Muscle of back (tissue), 3 donors: ENCODE measurements at regions not wholly inside any gene's neighbourhood (a gene's known extent, or its start where the extent isn't known, plus 50 kb on each side); places are given as distances from the start of the nearest gene placed in this dataset.
"Not testable (repeated sequence)": the region's sequence is repeated elsewhere in the genome, so short reads cannot be mapped to it uniquely, and the experiment has no call there.

Source experiments
- DNase-seq, 3 donors: peaks; one replicate each; pipeline versions ENCODE4 v3.0.0 to v3.0.0-alpha.2; 2013

DNA sequence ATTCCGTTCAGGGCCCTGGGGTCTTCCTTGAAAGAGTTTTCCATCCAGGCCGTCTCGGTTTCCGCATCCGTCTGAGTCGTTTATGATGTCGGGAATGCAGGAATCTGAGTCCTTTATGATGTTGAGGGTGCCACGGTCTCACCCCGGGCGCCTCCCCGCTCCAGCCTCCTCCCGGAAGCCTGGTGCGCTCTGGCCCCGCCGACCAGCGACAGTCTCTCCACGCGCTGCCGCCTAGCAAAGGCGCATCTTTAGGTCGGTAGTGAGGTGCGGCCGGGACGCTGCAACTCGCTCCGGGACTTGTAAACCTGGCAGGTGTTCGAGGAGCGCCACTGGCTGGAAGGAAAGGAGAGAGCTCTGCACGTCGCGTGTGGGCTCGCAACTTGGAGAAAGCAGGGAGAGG is 132.6 kb downstream of the FAM72C start:
- not testable (repeated sequence) for DNase-seq

DNA sequence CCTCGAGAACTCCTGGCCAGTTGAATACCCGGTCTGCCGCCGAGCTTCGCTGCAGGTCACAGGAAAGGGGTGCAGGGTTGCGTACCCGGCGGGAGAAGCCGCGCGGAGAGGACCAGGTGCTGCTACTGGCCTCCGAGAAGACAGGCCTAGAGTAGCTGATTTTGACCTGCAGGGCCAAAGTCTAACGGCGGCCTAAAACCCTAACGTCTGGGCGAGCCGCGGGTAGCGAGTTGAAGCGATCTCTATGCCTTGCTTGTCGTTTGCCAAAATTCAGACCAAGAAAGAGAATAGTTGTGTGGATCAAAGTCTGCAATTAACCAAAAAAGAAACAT is 133.2 kb downstream of the FAM72C start:
- DNase-seq: not testable (repeated sequence)

DNA sequence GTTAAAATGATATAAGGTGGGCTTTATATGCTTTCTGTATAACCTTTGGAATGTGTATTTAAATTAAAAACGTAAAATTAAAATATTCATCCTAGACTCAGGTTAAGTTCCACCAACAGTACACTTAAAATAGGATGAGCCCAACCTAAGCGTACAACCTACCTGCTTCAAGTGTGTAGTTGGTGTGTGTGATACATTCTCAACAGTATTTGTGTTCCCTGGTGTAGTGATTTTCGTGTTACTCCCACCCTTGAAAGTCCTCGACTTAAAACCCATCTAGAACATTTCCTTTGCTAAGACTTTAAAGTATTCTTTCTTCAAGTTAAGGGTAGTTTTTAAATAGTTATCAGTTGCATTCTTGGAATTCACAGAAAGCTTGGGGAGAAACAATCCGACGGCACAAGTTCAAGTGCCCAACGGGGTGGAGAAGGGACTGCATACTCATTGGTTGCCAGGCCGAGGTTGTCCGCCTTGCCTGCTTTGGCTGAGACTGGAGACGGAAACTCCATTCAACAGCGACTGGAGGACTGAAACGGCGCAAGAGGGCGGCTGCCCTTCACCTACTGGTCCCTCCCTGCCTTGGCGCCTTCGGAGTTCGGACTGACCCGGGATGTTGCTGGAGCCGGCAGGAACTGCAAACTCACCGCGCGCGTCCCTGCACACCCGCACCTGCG is 133.7 kb downstream of the FAM72C start:
- DNase-seq: not testable (repeated sequence)

DNA sequence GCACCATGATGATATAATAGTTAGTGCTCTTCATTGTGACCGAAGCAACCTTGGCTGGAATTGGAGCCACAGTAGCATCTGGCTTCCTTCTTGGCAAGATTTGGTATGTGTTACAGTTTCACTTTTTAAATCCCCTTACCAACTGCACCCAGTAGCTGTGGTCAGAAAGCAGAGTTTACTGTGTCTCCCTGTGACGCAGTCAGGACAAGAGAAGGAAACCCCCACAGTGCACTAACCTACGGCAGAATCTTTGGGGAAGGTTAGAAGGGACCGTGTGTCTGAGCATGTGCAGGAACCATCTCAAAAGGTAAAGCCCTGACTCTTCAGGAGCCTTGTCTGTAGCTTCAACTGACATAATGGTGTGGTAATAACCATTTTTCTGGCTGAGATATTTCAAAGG is 138.4 kb downstream of the FAM72C start:
- DNase-seq: not testable (repeated sequence)

DNA sequence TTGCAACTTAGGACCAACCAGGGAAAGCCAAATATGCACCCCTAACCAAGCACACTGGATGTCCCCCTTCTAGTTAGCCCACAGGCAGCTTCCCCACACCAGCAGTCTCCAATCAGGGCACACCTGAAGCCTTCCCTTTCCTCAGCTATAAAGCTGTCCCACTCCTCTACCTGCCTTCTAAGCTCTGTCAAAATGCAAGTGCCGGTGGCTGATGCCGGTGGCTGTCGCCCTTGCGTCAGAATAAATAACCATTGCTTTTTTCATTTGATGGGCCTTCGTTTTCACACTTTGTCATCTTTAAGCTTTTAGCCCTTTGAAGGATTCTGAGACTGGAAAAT is 139.4 kb downstream of the FAM72C start:
- not testable (repeated sequence) for DNase-seq

DNA sequence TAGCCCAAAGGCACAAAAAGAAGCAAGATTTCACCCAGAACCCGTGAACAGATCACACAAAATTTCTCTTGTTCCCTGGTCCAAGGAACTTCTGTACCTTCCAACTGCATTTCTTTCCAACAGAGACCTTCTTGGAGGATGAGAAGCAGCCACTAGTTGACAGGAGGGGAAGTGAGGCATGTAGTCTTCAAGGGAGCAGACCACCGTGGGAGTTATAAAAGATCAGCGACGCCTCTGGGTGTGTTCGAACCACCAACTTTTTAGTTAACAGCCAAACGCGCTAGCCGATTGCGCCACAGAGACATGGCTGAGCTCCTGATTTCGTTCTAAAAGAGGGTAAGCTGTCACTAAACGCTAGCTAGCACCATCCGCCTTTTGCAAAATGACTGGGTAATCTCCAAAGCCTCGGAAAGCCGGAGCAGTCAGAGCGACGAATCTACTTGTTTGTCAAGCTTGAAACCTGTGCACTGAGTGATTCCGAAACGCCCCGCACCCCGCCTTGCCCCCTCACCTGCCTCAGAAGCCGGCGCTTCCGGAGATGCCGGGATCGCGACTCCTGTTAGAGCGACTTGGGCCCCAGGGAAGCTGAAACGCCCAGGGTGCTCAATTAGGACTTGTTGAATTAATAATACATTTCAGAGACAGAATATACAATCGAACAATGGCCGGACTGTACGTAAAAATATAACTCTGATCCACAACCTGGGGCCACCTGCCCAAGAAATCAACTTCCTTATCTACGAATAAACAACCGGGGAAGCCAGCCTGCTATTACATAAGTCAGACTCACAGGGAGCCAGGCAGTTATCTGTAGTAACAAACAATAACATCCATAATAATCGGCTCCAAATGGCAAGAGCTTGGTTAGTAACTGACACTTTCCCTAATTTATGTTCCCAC is 140.1 kb downstream of the FAM72C start:
- not testable (repeated sequence) for DNase-seq

DNA sequence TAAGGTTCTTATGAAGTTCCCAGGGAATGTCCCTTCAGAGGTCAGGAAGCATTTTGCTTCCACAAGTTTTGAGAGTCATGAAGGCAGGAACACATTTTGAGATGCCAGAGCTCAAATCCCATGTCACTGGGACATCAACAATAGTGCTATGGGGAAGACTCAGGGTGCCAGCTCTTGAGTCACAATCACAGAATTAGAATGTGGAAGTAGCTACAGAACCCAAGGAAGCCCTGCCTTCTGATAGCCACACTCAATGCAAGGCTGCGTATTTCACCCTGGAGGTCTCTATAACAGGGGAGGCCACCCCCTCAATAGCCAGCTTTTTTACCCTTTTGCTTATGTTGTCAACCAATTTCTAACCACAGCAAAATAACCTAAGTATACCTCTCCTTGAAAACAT is 145.6 kb downstream of the FAM72C start:
- not testable (repeated sequence) for DNase-seq

DNA sequence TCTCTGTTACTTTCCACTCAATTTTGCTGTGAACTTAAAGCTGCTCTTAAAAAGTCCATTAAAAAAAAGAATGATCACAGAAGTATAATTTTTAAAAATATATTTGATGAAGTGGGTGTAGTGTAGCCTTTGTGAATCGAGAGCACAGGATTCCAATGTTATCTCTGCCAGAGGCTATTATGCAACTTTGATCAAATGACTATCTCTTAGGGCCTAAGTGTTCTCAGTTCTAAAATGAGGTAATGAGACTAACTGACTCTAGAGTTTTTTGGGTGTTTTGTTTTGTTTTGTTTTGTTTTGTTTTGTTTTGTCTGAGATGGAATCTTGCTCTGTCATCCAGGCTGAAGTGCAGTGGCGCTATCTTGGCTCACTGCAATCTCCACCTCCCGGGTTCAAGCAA is 147.5 kb downstream of the FAM72C start:
- DNase-seq: not testable (repeated sequence)

DNA sequence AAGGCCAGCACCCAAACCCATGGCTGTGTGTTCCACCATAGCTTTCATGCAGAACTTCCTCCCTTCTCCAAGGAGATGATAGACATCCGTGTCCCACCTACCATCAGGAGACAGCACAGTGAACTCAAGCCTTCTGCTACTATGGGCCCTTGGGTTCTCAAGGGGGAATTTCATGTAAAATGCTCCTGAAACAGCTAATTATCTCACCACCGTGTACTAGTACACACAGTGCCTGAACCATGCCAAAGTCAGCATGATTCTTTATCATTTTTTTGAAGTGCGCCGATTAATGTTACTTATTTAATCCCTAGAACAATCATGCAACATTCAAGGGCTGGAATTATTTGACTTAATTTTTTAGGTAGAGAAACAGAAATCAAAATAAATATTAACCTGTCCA is 151.7 kb downstream of the FAM72C start:
- DNase-seq: not testable (repeated sequence)

DNA sequence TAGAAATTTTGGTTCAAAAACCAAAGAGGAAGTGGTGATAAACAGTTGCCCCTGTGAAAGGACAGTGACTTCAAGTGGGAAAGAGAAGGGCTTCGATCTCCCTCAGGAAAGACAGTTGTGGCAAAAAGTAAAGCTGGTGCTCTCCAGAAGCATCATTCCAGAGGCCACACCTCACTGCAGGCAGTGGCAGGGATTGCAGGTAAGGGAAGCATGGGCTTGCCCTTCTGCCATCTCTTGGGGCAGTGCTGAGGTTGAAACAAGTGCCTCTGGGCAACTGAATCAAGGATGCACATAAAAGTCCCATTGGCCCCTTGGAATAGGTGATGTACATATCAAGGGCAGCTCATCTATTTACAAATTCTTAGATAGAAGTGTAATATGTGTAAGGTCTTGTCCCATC is 155.4 kb downstream of the FAM72C start:
- not testable (repeated sequence) for DNase-seq

DNA sequence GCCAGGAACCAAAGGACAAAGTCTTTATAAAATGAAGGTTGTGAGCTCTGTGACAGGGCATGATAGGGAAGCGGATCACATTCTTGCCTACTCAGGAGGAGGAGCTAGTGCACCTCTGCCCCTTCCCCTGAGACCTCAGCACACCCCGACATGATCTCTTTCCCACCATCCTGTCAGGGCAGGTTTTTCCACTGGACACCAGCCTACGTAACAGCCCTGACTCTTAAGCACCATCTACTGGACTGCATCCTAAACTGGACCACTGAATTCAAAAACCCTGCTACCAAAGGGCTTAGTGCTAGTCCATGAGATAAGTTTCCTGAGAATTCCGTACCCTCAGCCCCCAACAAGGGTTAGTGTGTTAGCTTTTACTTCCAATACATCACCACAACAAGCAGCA is 166.4 kb downstream of the FAM72C start:
- not testable (repeated sequence) for DNase-seq

DNA sequence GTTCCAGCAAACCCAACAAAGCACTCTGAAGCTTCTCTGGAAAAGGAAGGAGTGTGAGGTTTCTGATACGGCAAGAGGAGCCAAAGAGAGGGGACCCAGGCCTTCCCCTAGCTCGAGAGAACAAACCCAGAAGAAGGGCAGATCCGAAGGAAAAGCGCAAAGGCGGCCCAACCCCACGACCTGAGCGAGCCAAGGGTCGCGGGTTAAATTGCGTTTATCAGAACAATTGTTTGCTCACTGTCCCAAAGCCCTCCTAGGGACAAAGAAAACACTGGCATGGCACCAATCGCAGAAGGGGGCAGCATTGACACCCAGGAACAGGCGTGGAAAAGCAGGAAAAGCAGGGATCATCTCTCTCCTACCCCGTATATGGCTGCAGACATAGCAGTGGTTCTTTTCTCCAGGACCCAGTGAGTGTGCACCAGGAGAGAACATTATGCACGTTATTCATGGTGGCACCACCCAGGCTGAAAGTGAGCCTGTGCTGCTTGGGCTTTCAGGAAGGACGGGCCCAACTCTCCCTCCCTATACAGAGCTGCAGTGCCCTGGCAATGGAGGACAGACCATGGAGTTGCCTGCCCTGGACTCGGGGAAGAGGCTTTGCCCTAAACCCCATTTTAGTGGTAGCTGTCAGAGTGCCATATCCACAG is 167.0 kb downstream of the FAM72C start:
- not testable (repeated sequence) for DNase-seq

DNA sequence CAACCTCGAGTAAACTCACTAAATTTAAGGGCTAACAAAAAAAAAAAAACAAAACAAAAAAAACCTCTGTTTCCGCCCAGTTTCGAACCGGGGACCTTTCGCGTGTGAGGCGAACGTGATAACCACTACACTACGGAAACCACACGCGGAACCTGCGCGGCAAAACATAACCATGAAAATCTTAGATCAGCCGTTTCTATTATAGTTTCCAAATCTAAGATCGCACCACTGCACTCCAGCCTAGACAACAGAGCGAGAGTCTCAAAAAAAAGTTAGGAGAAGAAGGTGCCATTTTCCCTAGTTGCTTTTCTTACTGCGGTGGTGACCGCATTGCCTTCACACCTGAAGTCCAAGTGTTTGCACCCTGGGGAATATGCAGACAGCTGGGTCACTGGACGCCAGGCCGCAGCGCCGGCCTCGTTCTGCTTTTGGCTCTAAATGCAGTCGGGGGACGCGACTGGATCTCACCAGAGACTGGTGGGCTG is 167.8 kb downstream of the FAM72C start:
- peak; percentile 16 to 26 (median 17) for DNase-seq

DNA sequence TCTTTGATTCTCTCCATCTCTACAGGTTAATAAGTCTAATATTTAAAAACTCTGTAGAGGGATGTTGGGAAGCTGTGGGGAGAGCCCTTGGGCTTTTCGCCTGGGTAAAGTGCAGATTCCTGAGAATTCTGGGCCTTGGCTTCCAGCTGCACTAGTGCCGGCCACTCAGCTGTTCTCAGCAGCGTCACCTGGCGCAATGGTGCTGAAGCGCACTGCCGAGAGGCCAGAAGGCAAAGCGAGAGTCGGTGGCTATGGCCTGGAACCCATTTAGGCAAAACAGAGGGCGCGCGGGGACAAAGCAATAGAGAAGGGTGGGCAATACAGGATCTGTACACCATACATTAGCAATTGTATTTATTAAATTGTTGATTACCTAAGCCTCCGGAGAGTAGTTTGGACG is 168.7 kb downstream of the FAM72C start:
- not testable (repeated sequence) for DNase-seq

DNA sequence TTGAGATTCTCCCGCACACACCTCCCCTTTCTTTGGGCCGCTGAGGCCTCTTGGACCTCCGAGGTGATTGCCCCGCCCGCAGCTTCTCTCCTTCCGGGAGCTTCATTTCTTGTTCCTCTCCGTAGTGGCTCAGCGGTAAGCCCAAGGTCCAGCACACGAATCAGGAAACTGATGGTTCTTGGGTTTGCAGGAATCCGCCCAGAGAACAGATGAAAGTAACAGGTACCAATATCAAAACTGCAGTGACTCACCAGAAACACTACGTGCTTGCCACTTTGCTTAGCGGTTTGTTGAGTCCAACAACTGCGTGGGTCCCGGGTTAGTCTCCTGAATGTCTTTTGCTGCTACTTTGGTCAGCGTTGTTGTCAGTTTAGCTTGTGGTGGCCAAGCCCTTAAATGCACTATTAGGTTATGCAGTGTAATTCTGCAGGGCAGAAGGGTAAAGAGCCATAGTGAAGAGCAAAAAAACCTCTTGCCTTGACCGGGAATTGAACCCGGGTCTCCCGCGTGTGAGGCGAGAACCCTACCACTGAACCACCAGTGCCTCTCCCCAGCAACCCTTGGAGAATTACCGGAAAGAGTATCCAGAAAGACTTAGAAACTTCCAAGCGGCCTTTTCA is 172.1 kb downstream of the FAM72C start:
- DNase-seq: not testable (repeated sequence)

DNA sequence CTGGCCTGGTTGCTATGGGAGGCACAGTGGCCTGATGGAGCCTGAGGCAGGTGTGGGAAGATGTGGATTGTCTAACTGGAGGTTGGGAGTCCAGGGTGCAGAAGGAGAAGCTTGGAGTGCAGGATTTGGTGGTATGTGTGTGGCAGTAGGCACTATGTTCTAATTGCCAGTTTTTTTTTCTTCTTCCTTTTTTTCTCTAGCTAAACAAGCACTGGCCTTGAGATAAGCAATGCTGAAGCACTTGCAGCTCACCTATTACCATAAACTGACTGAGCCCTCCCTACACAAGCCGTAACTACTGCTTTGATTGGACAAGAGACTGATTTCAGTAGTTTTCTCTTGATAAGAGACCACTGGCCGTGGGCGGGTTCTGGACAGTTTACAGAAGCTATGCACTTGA is 175.4 kb downstream of the FAM72C start:
- not testable (repeated sequence) for DNase-seq

DNA sequence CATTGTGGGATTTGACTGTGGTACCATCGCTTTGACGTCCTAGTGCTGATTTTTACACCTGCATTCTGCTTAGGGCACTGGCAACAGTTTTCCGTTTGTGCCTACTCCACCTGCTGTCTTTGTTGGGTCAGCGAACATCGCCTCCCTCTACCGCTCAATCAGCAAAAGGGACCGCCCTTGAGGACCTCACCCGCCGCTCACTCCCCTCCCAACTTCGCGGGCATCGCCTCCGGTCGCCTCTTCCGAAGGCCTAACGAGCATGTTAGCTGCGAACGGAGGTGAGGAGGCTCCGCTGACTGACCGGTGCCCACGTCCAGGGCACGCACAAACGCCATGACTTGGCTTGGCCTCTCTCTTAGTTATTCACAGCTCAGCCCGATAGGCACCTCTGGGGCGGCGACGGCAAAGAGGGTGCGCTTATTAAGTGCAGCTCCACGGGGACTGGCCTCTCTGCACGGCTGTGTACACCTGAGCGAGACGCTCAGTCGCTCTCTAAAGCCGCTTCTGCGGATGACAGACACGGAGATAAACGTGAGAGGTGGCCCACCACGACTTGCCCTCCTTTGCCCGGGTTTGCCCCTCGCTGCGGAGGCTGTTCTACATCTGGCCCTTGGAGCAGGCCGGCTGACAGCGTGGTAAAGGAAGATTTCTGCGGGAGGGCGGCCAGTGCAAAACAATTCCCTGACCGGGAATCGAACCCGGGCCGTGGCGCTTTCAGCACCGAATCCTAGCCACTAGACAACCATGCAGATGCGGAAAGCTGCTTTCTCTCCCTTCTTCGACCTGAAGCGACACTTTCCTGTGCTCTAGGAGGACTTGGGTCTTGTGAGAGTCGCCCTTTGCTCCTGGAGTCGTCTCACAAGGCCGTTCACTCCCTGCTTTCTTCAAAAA is 179.5 kb downstream of the FAM72C start:
- not testable (repeated sequence) for DNase-seq

DNA sequence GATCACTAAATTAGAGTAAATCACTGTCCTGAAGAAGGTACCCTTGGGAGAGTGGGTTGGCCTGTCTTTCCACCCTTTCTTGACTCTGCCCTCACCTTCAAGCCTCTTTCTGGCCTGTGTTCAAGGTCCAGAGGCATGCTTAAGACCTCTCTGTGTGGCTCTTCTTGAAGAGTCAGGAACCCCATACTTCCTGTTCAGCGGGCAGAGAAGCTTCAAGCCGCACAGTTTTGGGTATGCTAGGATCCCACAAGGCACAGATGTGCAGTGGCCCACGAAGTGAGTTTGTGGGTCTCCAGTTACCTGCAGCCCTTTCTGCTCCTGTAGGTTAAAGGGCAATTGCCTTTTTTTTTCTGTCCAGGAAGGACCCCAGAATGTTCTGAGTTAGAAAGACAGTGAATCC is 185.4 kb downstream of the FAM72C start:
- not testable (repeated sequence) for DNase-seq

DNA sequence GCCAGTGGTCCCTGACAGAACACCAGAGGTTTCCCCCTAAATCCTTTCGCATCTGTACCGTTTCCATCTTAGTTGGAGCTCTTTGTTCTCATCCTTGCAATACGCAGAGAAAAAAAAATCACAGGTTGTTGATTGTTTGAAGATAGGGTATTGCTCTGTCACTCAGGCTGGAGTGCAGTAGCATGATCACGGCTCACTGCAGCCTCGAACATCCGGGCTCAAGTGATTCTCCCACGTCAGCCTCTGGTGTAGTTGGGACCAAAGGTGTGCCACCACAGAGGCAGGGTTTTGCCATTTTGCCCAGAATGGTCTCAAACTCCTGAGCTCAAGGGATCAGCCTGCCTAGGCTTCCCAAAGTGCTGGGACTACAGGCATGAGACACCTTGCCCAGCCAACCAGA is 185.9 kb downstream of the FAM72C start:
- DNase-seq: not testable (repeated sequence)

DNA sequence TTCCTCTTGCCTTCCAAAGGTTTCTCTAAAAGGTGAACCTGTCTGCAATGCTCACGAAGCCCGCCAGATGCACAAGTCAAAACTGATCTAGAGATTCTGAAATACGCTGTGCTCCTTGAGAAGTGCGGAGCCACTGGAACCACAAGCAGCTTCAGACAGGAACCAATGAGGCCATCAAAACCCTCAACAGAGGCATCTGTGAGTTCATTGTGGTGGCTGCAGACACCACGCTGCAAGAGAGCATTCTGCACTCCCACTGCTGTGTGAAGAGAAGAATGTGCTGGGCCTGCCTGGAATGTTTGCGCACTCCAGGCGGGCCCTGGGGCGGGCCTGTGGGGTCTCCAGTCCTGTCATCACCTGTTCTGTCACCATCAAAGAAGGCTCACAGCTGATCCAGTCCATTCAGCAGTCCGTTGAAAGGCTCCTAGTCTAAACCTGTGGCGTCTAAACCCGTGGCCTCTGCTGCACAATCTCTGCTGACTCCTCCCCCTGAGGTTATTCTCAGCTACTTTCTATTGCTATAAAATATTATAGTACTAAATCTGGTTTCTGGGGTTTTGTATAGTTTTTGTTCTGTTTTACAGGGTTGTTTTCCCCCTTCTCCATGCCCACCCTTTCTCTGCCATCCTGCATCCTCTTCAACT is 187.4 kb downstream of the FAM72C start:
- not testable (repeated sequence) for DNase-seq

DNA sequence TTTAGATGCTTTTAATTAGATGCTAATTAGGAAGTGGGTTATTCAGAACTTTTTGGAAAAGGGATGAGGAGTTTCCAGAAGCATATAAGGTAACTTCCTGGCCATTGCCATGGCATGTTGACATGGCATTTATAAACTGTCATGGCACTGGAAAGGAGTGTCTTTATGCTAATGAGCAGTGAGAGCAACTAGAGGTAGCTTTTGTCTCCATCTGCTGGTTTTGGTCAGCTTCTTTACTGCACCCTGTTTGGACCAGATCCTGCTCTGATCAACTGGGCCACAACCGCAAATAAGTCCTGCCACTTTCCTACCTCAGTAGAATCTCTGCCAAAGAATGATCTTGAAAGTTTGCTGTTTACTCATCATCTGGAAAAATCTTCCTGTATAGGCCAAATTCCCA is 193.6 kb downstream of the FAM72C start:
- DNase-seq: not testable (repeated sequence)
